Right forelimb (tissue), 1 donor: ENCODE measurements at regions not wholly inside any gene's neighbourhood (a gene's known extent, or its start where the extent isn't known, plus 50 kb on each side); places are given as distances from the start of the nearest gene placed in this dataset.

Source experiments
- DNase-seq: peaks from one replicate; pipeline ENCODE4 v3.0.0-alpha.2; 2018

GRCh38 chr9:25613709-25614108 is 64.5 kb downstream of the TUSC1 start:
- no peak for DNase-seq

GRCh38 chr9:25603106-25603505 is 75.1 kb downstream of the TUSC1 start:
- DNase-seq: no peak

GRCh38 chr9:25602400-25603044 is 75.7 kb downstream of the TUSC1 start:
- no peak for DNase-seq

DNA sequence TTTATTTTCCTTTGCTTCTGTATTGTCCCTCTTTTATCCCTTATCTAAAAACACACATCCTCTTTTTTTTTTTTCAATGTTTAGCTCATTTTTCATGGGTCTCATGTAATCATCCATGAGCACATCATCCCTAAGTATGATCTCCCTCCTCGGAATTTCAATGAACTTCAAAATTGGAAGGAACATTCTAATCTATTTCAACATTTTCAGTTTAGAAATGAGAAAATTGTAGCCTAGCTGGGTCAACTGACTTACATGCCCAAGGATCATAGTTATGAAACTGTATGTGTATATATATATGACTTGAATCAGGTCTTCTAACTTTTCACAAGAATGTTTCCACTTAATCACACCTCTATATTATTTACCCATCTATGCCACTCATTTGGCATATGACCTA is 77.7 kb downstream of the TUSC1 start:
- DNase-seq: no peak

DNA sequence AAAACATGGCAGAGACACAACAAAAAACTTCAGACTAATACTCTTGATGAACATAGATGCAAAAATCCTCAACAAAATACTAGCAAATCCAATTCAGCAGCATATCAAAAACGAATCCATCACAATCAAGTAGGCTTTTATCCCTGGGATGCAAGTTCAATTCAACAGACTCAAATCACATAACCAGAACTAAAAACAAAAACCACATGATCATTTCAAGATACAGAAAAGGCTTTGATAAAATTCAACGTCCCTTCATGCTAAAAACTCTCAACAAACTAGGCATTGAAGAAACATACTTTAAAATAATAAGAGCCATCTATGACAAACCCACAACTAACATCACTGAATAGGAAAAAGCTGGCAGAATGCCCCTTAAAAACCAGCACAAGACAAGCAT is 93.6 kb downstream of the TUSC1 start:
- no peak for DNase-seq

- DNase-seq: no peak
Observed at GRCh38 chr9:25573281-25573680, 105.0 kb downstream of the TUSC1 start.

- DNase-seq: no peak
Observed at GRCh38 chr9:25571491-25571890, 106.8 kb downstream of the TUSC1 start.

GRCh38 chr9:25570802-25571201 is 107.4 kb downstream of the TUSC1 start:
- no peak for DNase-seq

DNA sequence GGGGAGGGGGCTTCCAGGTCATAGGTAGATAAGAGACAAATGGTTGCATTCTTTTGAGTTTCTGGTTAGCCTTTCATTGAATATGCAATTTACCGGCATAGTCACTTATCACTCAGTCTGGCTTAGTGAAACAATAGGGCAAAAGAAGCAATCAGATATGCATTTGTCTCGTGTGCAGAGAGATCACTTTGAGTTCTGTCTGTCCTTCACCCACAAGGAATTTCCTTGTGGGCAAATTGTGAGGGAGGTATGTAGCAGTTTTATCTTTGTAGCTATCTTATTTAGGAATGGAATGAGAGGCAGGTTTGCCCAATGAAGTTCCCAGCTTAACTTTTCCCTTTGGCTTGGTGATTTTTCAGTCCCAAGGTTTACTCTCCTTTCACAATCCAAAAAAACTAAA is 116.1 kb downstream of the TUSC1 start:
- DNase-seq: no peak

DNA sequence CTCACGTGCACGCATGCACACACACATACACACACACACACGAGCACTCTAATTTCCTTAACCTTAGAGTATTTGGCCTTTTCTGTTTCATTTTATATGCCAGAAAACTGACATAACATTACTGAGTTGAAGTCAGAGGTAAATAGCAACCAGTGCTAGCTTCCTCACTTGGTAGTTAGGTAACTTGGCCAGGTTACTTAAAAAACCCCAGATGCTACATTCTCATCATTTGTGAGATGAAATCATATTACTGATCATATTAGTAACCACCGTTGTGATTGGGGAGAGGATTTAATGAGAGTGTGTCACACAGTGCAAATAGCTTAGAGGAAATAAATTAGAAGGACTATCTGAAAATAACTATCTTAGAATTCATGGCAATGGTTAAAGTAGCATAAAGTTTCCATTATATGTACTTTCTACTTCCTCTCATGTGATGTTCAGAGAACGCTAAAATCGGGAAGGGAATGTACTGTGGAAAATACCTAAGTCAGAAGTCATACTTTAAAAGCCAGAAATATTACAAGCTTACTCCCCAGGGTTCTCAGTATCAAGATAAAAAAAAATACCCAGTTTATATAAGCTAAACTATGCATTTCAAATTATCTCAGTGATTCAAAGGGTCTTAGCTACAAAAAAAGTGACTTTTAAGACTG is 120.5 kb downstream of the TUSC1 start:
- no peak for DNase-seq

DNA sequence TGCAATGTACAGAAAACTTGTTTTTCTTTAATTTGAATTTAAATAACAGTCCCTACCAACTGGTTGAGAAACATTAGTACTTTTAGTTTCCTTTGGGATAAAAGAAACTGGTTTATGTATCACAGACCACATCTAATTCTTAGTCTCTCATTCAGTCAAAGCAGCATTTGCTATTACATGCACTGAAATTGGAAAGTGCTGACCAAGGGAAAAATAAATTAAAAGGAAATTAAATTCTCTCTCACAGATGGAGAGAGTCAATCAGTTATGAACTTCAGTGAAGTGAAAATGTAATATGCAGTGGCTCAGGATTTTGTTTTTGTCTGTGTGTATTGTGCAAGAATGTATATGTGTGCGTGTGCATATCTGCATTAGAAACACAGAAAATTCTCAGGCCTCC is 121.7 kb downstream of the TUSC1 start:
- no peak for DNase-seq

DNA sequence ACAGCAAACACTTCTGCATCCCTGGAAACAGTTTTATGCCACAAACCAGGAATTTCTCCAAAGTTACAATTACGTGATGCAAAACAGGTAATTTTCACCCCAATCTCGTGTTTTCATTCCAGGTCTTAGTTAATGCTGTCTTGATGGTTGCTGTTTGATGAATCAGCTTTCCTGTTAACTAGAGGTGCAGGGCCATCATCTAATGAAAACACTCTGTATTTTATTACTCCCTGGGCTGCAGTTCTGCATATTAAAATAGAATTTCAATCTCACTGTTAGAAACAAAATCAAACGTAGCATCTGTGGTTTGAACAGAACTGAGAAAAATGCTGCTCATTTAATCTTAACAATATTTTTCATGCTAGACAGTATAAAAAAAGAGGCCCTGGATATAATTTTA is 129.4 kb downstream of the TUSC1 start:
- DNase-seq: no peak

DNA sequence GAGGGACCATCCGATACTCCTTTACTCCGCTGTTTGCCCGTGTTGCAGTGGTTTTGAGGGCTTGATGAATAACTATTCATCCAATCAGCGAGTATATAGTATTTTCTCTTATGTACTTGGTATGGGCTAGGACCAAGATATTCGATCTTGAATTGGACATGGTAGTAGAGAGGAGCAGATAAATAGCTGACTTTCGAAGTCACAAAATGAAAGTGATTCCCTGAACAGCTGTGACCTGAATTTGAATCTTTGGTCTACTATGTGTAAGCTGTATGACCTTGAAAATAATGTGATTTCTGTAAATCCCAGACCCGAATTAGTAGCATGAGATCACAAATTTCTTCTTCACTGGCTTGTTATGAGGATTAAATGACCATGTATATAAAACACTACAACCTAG is 134.4 kb downstream of the TUSC1 start:
- no peak for DNase-seq

- no peak for DNase-seq
Observed at GRCh38 chr9:25542319-25542718, 135.9 kb downstream of the TUSC1 start.

DNA sequence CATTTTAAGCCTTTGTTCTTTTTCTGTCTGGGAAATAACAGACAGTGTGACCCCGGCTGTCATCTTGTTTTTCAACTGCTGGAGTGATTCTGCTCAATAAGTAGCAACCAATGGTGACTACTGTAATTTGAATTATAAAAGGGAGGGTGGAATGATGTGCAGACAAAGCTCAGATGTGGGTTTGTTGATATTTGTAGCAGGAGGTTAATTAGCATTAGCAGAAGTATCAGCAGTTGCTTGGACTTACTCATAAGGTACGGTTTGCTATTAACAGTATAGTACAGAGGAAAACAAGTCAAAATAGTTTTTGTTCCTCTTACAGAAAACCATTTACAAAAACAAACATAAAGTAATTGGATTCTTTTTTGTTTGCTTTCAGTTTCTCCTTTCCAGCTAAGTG is 140.4 kb downstream of the TUSC1 start:
- DNase-seq: no peak

GRCh38 chr9:25519286-25519685 is 159.0 kb downstream of the TUSC1 start:
- DNase-seq: no peak

GRCh38 chr9:25517701-25518100 is 160.5 kb downstream of the TUSC1 start:
- DNase-seq: no peak

GRCh38 chr9:25513509-25514033 is 164.7 kb downstream of the TUSC1 start:
- no peak for DNase-seq

GRCh38 chr9:25505644-25506043 is 172.6 kb downstream of the TUSC1 start:
- no peak for DNase-seq

DNA sequence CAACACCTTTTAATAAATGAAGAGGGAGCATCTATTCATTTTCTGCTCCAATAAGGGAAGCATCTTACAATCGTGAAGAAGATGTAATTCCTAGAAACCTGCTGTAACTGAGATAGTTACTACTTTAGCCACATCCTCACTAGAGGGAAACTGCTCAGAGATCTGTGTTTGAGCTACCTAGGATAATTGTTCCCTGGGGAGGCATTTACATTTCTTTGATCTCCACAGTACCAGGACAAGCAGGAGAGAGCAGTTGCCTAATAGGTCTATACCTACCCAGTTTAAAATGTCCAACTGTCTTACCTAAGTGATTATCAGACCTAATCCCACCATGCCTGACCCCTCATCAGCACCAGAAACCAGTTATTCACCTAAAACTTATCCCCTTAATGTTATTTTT is 196.9 kb downstream of the TUSC1 start:
- no peak for DNase-seq

GRCh38 chr9:25480696-25481095 is 197.5 kb downstream of the TUSC1 start:
- DNase-seq: no peak

- DNase-seq: no peak
Observed at GRCh38 chr9:25472681-25473080, 205.6 kb downstream of the TUSC1 start.

- DNase-seq: no peak
Observed at GRCh38 chr9:25472085-25472607, 206.1 kb downstream of the TUSC1 start.

DNA sequence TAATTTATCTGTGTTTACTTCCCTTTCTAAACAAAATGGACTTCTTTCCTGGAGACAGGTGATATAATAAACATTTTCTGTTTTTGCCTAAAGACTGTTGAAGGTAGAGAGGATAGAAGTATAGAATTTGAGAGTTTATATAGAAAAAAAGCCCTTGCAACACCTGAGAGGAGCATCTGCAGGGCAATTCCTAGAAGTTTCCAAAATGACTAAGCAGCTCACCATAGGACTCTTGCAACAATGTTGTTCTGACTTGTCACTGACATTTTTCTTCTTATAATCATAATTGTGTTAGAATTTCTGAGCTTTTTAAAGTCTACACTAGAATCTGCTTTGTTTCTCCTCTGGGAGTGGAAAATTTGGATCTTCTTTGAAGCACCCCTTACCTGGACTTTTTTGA is 216.8 kb downstream of the TUSC1 start:
- DNase-seq: no peak

GRCh38 chr9:25453875-25454274 is 224.4 kb downstream of the TUSC1 start:
- no peak for DNase-seq
